T1000 (cell line): ENCODE measurements at regions not wholly inside any gene's neighbourhood (a gene's known extent, or its start where the extent isn't known, plus 50 kb on each side); places are given as distances from the start of the nearest gene placed in this dataset.
"Not testable (repeated sequence)": the region's sequence is repeated elsewhere in the genome, so short reads cannot be mapped to it uniquely, and the experiment has no call there.

Experiments used
- DNase-seq: peaks from one replicate; lab custom pipeline; 2025; ENCODE audit warnings: mixed read lengths; lab: John Stamatoyannopoulos, UW

GRCh38 chr1:30660241-30660640 is 63.1 kb downstream of the MATN1 start:
- no peak for DNase-seq

- DNase-seq: no peak
Measured at GRCh38 chr1:30659702-30660101, 63.7 kb downstream of the MATN1 start.

- DNase-seq: not testable (repeated sequence)
Measured at GRCh38 chr1:30658375-30658774, 65.0 kb downstream of the MATN1 start.

- no peak for DNase-seq
Measured at GRCh38 chr1:30658014-30658336, 65.4 kb downstream of the MATN1 start.

GRCh38 chr1:30657131-30658013 is 66.0 kb downstream of the MATN1 start:
- DNase-seq: no peak

- DNase-seq: no peak
Measured at GRCh38 chr1:30656171-30656940, 67.0 kb downstream of the MATN1 start.

GRCh38 chr1:30655672-30656071 is 67.7 kb downstream of the MATN1 start:
- DNase-seq: no peak

GRCh38 chr1:30654188-30654587 is 69.2 kb downstream of the MATN1 start:
- no peak for DNase-seq

- DNase-seq: no peak
Measured at GRCh38 chr1:30652152-30652841, 71.1 kb downstream of the MATN1 start.

GRCh38 chr1:30651395-30651794 is 72.0 kb downstream of the MATN1 start:
- DNase-seq: not testable (repeated sequence)

GRCh38 chr1:30650968-30651320 is 72.4 kb downstream of the MATN1 start:
- DNase-seq: no peak

- no peak for DNase-seq
Measured at GRCh38 chr1:30650038-30650967, 73.1 kb downstream of the MATN1 start.

GRCh38 chr1:30649321-30649991 is 73.9 kb downstream of the MATN1 start:
- no peak for DNase-seq

GRCh38 chr1:30648408-30649000 is 74.9 kb downstream of the MATN1 start:
- DNase-seq: no peak

- no peak for DNase-seq
Measured at GRCh38 chr1:30645807-30646206, 77.6 kb downstream of the MATN1 start.

GRCh38 chr1:30642391-30643120 is 80.8 kb downstream of the MATN1 start:
- DNase-seq: no peak

- no peak for DNase-seq
Measured at GRCh38 chr1:30641572-30642353, 81.6 kb downstream of the MATN1 start.

- DNase-seq: no peak
Measured at GRCh38 chr1:30639881-30640452, 83.4 kb downstream of the MATN1 start.

GRCh38 chr1:30638811-30639210 is 84.6 kb downstream of the MATN1 start:
- DNase-seq: no peak
